Mesothelial cell of epicardium (in vitro differentiated cells): ENCODE measurements at regions not wholly inside any gene's neighbourhood (a gene's known extent, or its start where the extent isn't known, plus 50 kb on each side); places are given as distances from the start of the nearest gene placed in this dataset.
A peak's percentile ranks its signal among the peaks of the same experiment; 100 is the strongest.

Experiments used
- DNase-seq, 2 experiments: peaks; one replicate each; pipeline ENCODE4 v3.0.0; 2021; ENCODE audit warnings: low spot score in 2 of 2; ENCODE audit not compliant: unreplicated experiment in 2 of 2
- H3K27ac Mint-ChIP-seq: 2 replicates; pipeline ENCODE4 v1.8.0; 2021; ENCODE audit warnings: mixed read lengths
- H3K27me3 Mint-ChIP-seq: 2 replicates; pipeline ENCODE4 v1.8.0; 2021; ENCODE audit warnings: low read depth, mixed read lengths
- H3K36me3 Mint-ChIP-seq: 2 replicates; pipeline ENCODE4 v1.8.0; 2021; ENCODE audit warnings: mixed read lengths
- H3K4me1 Mint-ChIP-seq: 2 replicates; pipeline ENCODE4 v1.8.0; 2021; ENCODE audit warnings: mixed read lengths
- H3K4me3 Mint-ChIP-seq: 2 replicates; pipeline ENCODE4 v1.8.0; 2021; ENCODE audit warnings: mild to moderate bottlenecking, moderate library complexity, mixed read lengths
- H3K9me3 Mint-ChIP-seq: 2 replicates; pipeline ENCODE4 v1.8.0; 2021; ENCODE audit warnings: mixed read lengths
- CTCF ChIP-seq: fragments of 200-600 bp; sonication (generic); IDR thresholded peaks from one replicate; pipeline ENCODE4 v1.5.0; 2021; ENCODE audit warnings: antibody characterized with exemption; ENCODE audit not compliant: unreplicated experiment

- no peak overlapping the region for H3K4me3 Mint-ChIP-seq
- no peak for TF ChIP-seq CTCF
- H3K4me1 Mint-ChIP-seq, result peaks cover 36% of the 10 kb centered on the region
- no peaks in the 10 kb centered on the region for H3K36me3 Mint-ChIP-seq
- peak overlapping the region; percentile 72 for H3K27ac Mint-ChIP-seq
- H3K9me3 Mint-ChIP-seq, result no peaks in the 10 kb centered on the region
- H3K27me3 Mint-ChIP-seq, result peaks cover 2% of the 10 kb centered on the region
- DNase-seq, result no peak
Measured at GRCh38 chr1:87821335-87821697, 492.6 kb downstream of the LMO4 start.

GRCh38 chr1:87826681-87827251 lies 498.1 kb downstream of the LMO4 start:
- Mint-ChIP-seq H3K9me3 (no peaks in the 10 kb centered on the region), H3K4me1 (peaks cover 26% of the 10 kb centered on the region), H3K4me3 (peak overlapping the region; percentile 0), H3K36me3 (no peaks in the 10 kb centered on the region), H3K27me3 (peaks cover 2% of the 10 kb centered on the region), H3K27ac (peak overlapping the region; percentile 79)
- TF ChIP-seq CTCF, result no peak
- DNase-seq, result no peak

- Mint-ChIP-seq H3K4me1 (peaks cover 36% of the 10 kb centered on the region), H3K27ac (no peak overlapping the region), H3K36me3 (no peaks in the 10 kb centered on the region), H3K27me3 (peaks cover 2% of the 10 kb centered on the region), H3K9me3 (no peaks in the 10 kb centered on the region), H3K4me3 (no peak overlapping the region)
- no peak for TF ChIP-seq CTCF
- DNase-seq, result no peak
Measured at GRCh38 chr1:87829360-87829759, 500.7 kb downstream of the LMO4 start.

- Mint-ChIP-seq H3K9me3 (peaks cover 9% of the 10 kb centered on the region), H3K27ac (no peak overlapping the region), H3K4me1 (peaks cover 31% of the 10 kb centered on the region), H3K4me3 (no peak overlapping the region), H3K36me3 (no peaks in the 10 kb centered on the region), H3K27me3 (no peaks in the 10 kb centered on the region)
- DNase-seq, result no peak
- TF ChIP-seq CTCF, result no peak
Measured at GRCh38 chr1:87830432-87830978, 501.8 kb downstream of the LMO4 start.

GRCh38 chr1:87833166-87833565 lies 504.5 kb downstream of the LMO4 start:
- Mint-ChIP-seq H3K27me3 (no peaks in the 10 kb centered on the region), H3K4me3 (no peak overlapping the region), H3K9me3 (peaks cover 9% of the 10 kb centered on the region), H3K4me1 (peaks cover 21% of the 10 kb centered on the region), H3K27ac (no peak overlapping the region), H3K36me3 (no peaks in the 10 kb centered on the region)
- DNase-seq, result no peak
- no peak for TF ChIP-seq CTCF
